ENCODE measurements at regions not wholly inside any gene's neighbourhood (a gene's known extent, or its start where the extent isn't known, plus 50 kb on each side); places are given as distances from the start of the nearest gene placed in this dataset.
"Not testable (repeated sequence)": the region's sequence is repeated elsewhere in the genome, so short reads cannot be mapped to it uniquely, and the experiment has no call there.

DNA sequence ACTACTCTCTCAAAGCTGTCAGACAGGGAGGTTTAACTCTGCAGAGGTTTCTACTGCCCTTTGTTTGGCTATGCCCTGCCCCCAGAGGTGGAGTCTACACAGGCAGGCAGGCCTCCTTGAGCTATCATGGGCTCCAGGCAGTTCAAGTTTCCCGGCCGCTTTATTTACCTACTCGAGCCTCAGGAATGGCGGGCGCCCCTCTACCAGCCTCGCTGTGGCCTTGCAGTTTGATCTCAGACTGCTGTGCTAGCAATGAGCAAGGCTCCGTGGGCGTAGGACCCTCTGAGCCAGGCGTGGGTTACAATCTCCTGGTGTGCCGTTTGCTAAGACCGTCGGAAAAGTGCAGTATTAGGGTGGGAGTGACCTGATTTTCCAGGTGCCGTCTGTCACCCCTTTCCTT lies 124.3 kb downstream of the PTCHD1 start:
- not testable (repeated sequence) for DNase-seq (ENCODE audit: low read depth in 2 of 2)

DNA sequence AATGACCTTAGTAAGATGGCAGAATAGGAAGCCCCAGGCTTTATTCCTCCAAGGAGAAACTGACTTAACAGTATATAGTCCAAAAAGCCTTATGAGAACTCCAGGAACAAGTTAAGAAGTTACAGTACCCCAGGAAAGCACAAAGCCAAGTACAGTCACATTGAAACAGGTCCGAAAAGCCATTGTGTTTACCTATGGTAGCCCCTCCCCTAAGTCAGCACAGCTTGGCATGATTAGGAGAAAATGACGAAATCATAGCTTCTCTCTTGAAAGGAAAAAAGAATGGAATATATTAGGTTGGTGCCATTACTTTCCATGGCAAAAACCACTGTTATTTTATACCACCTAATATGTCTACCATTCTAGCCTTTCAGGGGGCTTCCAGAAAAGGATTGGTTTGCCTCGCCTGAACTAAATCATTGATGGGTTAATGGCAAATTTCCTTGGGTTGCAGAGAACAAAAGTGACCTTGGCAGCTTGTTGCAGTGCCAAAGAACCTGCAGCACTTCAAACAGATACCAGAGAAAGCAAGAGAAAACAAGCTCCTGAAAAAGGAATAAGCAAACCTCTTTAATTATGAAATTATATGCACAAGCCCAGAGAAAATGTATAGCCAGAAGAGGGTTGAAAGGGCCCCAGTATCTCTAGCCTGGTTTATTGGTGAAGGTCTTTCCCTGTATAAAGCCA lies 130.6 kb downstream of the PTCHD1 start:
- no peak for DNase-seq (ENCODE audit: low read depth in 2 of 2)

DNA sequence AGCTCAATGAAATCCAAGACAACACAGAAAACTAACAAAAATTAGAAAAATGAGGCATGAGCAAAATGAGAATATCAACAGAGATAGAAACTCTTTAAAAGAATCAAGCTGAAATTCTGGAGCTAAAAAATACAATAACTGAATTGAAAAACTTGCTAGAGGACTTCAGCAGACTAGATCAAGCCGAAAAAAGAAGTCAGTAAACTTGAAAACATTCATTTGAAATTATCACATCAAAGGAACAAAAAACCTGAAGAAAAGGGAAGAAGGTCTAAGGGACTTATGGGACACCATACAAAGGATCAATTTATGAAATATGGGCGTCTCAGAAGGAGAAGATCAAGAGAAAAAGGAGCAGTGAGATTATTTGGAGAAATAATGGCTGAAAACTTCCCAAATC lies 131.3 kb downstream of the PTCHD1 start:
- DNase-seq (ENCODE audit: low read depth in 2 of 2): no peak

DNA sequence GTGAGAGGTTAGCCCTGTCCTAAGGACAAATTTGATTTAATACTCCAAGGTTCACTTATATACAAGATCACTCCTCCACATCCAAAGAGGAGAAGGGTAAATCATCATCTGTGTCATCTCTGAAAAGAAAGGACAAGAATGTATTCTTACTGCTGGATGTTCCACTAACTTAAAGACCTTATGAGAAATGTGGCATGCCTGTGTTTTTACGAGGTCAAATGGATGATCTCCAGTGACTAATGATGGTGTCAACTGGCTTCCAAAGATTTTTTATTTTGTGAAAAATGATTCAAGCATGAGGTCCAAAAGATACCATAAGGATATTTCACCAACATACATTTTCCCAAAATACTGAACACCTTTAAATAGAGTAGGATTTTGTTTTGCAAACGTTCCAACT lies 143.4 kb downstream of the PTCHD1 start:
- DNase-seq (ENCODE audit: low read depth in 2 of 2): no peak

DNA sequence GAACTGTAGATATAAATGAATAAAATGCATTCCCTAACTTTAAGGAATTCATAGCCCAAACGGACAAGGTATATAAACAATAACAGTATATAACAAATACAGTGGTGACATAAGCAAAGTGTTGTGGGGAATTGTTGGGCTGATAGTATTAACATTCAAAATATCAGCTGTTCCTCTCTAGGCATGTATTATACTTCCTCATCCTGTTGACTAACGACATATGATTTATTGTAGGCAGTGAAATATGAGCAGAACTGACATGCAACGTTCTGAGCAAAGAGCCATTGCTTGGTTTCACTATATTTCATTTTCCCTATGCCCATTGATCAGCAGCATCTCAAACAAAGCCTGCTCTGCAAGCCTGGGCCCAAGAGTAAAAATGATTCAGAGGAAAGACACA lies 143.9 kb downstream of the PTCHD1 start:
- DNase-seq (ENCODE audit: low read depth in 2 of 2): no peak

DNA sequence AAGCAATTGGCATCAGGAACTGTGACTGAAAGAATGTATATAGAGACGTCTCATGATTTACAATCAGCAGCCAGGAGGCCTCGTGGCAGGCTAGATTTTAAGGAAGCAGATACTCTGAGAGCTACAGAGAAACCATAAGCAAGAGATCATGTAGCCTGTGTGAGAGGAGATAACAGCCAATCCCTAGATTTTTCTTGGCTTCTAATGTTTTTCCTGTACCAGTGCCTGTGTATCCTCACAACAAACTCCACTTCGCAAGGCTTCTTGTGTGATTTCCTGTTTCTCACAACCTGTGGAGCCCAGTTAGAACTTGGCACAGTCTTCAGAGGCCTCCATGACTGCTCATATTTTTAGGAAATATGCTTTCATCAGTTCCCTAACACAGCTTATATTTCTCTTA lies 147.9 kb downstream of the PTCHD1 start:
- peak in 1 of 2 donors; percentile 58 for DNase-seq (ENCODE audit: low read depth in 2 of 2)

DNA sequence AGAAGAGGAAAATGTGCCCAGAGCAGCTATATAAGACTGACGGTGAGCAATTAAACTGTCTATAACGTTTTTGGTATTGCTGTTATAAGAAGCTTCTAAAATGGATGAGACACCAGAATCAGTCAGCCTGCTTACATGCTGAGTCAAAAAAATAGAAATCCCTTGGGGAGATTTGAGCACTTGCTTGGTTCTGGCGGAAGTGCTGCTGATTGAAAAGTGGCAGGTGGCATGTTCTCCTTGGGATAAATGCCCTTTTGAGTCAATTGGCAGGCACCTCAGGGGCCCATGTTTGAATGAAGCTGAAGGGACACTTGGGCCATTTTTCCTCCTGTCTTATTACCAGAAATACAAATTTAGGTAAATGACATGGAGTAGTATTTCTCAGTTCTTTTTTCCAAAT lies 148.7 kb downstream of the PTCHD1 start:
- no peak for DNase-seq (ENCODE audit: low read depth in 2 of 2)

DNA sequence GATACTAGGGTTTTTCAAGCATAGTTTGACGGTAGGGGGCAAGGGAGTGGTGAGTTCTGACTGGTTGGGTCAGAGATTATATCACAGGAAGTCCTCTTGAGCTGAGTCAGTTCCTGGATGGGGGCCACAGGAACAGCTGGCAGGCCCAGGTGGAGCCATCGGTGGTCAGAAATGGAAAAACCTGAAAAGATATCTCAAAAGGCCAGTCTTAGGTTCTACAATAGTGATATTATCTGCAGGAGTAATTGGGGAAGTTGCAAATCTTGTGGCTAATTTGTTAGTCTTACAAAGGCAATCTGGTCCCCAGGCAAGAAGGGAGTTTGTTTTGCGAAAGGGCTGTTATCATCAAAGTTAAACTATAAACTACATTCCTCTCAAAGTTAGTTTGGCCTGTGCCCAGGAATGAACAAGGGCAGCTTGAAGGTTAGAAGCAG lies 159.3 kb downstream of the PTCHD1 start:
- peak in 1 of 2 donors; percentile 29 for DNase-seq (ENCODE audit: low read depth in 2 of 2)

DNA sequence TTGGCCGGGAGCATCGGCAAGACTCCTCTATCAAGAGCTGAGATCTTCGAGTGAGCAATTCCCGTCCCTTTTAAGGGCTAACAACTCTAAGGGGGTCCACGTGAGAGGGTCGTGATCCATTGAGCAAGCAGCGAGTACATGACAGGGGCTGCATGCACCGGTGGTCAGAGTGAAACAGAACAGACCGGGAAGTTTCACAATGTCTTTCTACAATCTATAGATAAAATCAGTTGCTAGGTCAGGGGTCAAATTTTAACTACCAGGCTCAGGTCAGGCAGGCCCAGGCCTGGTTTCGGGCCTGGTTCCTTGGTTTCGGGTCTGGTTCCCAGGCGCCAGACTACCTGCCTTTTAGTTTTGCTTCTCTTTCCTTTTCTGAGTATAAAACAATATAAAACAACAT lies 160.1 kb downstream of the PTCHD1 start:
- DNase-seq (ENCODE audit: low read depth in 2 of 2): no peak

DNA sequence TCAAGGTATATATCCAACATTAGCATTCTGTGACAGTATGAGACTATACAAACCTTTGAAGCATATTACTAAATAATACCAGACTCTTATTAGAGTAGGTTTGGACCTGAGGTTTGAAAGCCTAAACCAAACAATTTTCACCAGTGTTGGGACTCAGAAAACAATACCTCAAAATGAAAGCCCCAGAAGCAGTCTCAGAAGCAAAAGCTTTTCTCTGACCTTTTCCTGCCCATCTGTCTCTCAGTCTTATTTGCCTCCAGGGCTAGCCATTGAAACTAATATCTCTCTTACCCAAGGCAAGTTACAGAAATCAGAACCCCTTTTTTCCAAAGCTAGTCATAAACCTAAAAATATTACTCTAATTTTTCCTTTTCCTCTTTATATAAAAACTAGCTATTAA lies 163.3 kb downstream of the PTCHD1 start:
- DNase-seq (ENCODE audit: low read depth in 2 of 2): no peak

DNA sequence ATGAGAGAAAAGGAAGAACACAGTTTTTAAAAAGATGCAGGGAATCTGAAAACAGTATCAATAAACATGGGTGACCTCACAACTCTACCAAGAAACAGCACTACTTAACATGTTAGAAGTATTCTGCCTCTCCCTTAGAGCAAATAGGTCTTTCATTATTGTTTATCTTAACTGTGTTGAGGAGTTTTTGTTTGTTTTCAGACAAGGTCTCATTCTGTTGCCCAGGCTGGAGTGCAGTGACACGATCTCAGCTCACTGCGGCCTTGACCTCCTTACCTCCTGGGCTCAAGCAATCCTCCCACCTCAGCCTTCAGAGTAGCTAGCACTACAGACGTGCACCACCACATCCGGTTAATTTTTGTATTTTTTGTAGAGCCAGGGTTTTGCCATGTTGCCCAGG lies 165.3 kb upstream of the PRDX4 start:
- DNase-seq (ENCODE audit: low read depth in 2 of 2): no peak

DNA sequence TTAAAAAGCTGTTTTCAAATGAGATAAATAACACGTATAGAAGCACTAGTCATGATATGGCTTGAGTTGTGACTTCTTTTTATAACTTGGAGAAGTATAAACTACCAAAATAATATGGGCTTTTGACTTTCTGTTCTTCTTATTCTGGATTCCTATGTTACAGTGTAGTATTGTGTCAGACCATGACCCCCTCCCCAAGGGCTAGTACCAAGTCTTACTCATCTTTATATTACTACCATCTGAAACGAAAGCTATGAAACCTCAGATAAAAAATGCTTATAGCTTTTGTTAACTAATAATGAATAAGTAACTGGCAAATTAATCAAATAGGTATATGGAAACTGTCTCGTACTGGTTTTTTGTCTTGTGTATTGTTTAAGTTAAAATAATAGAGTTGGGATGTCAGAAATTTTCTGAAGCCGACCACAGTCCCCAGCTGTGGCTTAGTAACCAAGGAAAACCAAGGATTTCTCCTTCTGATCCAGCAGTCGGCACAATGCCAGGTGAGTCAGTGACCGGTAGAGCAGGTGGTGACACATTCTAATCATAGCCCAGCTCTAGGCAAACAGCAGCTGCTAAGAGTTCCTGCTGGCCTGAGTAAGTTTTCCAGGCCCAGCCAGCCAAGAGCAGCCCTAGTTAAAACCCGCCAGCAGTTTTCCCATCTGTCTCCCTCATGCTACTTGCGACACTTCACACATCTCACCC lies 163.3 kb upstream of the PRDX4 start:
- DNase-seq (ENCODE audit: low read depth in 2 of 2): peak in 1 of 2 donors; percentile 69

DNA sequence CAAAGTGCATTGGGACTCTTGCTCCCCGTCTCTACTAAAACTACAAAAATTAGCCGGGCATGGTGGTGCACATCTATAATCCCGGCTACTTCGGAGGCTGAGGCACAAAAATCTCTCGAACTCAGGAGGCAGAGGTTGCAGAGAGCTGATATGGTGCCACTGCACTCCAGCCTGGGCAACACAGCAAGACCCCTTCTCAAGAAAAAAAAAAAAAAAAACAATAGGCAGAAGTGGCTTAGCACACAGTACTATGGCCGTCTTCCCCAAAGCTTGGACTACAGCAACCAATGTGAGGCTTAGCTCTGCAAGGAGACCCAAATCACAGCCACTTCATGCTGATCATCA lies 162.8 kb upstream of the PRDX4 start:
- no peak for DNase-seq (ENCODE audit: low read depth in 2 of 2)

DNA sequence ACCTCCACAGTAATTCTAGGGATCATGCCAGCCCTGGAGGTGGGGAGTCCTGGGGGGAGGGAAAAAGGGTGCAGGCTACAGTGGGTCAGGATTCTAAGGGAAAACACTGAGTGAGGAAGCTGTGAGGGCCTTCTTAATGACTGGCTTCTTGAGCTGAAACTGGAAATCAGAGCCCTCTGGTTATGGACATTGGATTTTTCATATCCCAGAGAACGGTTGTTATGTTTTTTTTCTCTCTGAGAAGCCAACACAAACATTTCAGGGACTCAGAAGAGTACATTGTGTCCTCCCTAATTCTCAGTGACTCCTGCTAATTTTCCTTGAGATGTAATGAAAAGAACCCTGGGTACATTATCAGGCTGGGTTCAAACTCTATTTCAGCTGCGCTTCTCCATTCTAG lies 162.4 kb upstream of the PRDX4 start:
- DNase-seq (ENCODE audit: low read depth in 2 of 2): no peak

DNA sequence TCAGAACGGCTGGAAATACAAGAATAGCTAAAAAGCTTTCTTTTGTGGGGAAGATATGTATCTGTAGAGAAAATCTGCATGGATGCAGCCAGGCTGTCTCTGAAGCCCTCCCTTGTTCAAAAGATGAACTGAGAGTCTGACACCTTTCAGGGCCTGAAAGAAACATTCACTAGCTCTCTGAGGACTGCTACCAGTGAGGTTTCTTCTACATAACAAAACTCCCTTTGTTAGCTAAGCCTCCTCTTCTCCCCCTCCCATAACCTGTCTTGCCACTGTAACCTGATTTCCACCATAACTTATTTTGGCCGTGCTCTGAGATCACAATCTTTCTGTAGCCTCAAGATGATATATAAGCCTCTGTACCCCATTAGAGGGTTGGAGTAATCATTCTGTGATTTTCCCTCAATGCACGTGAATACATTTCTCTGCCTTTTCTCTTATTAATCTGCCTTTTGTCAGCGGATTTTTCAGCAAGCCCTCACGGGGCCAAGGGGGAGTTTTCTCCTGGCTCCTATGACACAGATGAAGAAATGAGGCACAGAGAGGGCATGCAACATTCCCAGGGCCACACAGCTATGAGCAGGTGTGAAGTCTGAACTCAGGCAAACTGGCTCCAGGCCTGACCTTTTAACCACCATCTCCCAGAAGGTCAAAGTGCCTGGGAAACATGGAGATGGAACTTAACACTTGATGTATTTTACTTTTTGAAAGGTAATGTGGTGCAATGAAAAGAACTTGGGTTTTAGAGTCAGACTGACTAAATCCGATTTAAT lies 161.6 kb upstream of the PRDX4 start:
- DNase-seq (ENCODE audit: low read depth in 2 of 2): no peak

DNA sequence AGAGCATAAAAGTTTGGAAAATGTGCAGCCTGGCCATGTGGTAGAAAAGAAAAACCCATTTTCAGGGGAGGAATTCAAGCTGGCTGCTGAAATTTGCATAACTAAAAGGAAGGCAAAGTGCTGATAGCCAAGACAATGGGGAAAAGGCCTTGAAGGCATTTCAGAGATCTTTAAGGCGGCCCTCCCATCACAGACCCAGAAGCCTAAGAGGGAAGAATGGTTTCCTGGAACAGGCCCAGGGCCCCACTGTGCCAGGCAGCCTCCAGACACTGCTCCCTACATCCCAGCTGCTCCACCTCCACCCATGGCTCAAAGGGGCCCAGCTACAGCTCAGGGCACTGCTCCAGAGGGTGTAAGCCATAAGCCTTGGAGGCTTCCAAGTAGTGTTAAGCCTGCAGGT lies 158.0 kb upstream of the PRDX4 start:
- no peak for DNase-seq (ENCODE audit: low read depth in 2 of 2)

DNA sequence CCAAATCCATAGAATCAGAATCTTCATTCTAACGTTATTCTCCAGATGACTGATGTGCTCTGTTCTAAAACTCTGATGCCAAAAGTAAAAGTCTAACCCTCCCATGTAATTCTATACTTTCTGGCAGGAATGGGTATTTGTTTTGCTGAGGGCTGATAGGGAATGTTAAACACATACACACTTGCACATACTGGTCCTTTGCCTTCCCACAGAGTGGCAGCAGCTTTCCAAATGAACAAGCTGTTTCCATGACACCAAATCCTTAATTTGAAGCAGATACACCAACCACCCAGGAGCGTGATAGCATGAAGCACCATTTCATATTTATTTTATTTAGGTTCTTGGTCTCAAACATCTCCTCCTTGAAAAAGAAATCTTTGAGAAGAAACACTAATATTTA lies 155.5 kb upstream of the PRDX4 start:
- DNase-seq (ENCODE audit: low read depth in 2 of 2): no peak

DNA sequence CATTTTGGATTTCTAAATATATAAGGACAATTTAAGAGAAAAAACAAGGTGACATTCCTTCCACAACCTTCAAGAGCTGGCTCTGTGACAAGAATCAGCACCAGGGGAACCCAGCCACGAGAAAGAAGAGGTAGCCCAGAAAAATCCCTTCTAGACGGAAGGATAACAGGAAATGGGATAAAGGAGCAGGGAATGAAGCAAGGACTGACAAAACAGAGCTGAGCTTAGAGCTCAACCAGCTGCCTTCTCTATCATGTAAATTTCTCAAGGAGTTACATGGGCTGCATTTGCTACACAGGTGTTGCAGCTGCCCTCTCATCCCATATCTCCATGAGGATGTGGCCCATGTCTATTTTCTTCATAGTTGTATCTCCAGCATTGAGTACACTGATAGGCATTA lies 154.2 kb upstream of the PRDX4 start:
- DNase-seq (ENCODE audit: low read depth in 2 of 2): no peak

DNA sequence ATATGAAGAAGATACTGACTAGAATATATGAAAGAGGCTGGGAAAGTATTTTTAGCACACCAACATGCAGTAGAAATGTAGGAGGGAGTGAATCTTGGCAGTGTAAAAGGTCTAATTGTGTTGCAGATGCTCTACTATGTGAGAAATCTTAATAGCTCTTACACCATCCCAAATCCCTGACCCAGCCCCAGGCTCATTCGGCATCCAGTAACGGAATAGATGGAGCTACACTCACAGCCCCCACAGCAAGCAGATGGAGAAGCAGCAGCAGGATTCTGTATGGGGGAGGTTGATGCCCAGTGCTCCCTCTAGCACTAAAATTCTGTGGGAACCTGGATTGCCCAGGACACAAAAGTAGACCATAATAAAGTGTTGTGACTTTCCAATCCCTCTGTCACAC lies 153.2 kb upstream of the PRDX4 start:
- no peak for DNase-seq (ENCODE audit: low read depth in 2 of 2)

DNA sequence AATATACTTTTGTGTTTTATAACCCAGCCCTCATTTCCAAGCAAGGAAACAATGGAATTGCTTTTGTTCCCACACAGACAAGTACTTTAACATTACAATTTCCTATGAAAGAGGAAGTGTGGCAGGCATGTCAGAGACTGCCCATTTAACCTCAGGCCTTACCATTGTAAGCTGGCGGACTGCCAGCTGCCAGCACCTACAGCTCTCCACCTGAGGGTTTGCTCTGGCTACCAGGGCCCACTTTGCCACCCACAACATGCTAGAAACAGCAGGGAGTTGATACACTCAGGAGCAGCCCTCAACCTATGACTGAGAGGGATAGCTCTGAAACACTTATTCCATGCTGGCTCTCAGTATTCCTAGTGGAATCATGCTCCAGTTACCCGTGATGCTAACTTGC lies 152.3 kb upstream of the PRDX4 start:
- peak in 1 of 2 donors; percentile 3 for DNase-seq (ENCODE audit: low read depth in 2 of 2)

DNA sequence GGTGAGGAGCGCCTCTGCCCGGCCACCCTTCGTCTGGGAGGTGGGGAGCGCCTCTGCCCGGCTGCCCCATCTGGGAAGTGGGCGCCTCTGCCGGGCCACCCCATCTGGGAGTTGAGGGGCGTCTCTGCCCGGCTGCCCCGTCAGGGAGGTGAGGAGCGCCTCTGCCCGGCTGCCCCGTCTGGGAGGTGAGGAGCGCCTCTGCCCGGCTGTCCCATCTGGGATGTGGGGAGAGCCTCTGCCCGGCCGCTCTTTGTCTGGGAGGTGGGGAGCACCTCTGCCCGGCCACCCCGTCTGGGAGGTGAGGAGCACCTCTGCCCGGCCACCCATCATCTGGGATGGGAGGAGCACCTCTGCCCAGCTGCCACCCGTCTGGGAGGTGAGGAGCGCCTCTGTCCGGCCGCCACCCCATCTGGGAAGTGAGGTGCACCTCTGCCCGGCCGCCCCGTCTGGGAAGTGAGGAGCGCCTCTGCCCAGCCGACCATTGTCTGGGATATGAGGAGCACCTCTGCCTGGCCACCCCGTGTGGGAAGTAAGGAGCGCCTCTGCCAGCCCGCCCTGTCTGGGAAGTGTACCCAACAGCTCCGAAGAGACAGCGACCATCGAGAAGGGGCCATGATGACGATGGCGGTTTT lies 144.2 kb upstream of the PRDX4 start:
- not testable (repeated sequence) for DNase-seq (ENCODE audit: low read depth in 2 of 2)

DNA sequence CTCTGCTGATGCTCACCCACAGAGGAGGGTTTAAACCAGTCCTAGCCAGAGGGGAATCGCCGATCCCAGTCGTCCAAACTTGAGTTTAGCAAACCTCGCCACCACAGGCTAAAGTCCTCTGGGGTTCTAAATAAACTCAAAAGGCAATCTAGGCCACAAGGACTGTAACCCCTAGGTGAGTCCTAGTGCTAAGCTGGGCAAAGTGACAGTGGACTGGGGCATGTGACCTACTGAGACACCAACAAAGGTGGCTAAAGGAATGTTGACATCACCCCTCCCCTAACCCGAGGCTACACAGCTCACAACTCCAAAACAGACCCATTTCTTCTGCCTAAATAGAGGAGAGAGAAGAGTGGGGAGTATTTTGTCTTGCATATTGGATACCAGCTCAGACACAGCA lies 142.8 kb upstream of the PRDX4 start:
- DNase-seq (ENCODE audit: low read depth in 2 of 2): no peak
